ENCODE measurements at regions not wholly inside any gene's neighbourhood (a gene's known extent, or its start where the extent isn't known, plus 50 kb on each side); places are given as distances from the start of the nearest gene placed in this dataset.
A peak's percentile ranks its signal among the peaks of the same experiment; 100 is the strongest.

- H3K4me2 ChIP-seq = peak overlapping the region; percentile 27; the same call in 2 of the 3 replicates
- H3K9me3 ChIP-seq = peaks cover 43% of the 10 kb centered on the region
- DNase-seq (ENCODE audit: low read depth in 1 of 2, low spot score in 1 of 2) (no peak), FAIRE-seq (no peak), ATAC-seq (no peak)
- H3K4me3 ChIP-seq = no peak overlapping the region
- no peak for TF ChIP-seq REST (IDR thresholded peaks at IDR 0.05)
- TF ChIP-seq ATOH8 (CRISPR knock-in tag; IDR thresholded peaks at IDR 0.05; ENCODE audit: low read depth) = no peak
- no peak for TF ChIP-seq NPAS2 (CRISPR knock-in tag; IDR thresholded peaks at IDR 0.05; ENCODE audit: borderline replicate concordance)
- no peak for TF ChIP-seq CBX2 (IDR thresholded peaks at IDR 0.05; ENCODE audit: borderline replicate concordance, low read depth)
- no peak for TF ChIP-seq JUN (IDR thresholded peaks at IDR 0.05)
- no peak for TF ChIP-seq MAFK (IDR thresholded peaks at IDR 0.05; ENCODE audit: partially characterized antibody)
- TF ChIP-seq HES2 (IDR thresholded peaks at IDR 0.05) = no peak
- TF ChIP-seq MYC (IDR thresholded peaks at IDR 0.05; ENCODE audit: borderline replicate concordance, low read length) = no peak
- no peak for TF ChIP-seq FOSL2 (IDR thresholded peaks at IDR 0.05)
- no peak for TF ChIP-seq FOSL2 (CRISPR knock-in tag; IDR thresholded peaks at IDR 0.05)
- TF ChIP-seq POLR2A (IDR thresholded peaks at IDR 0.05; ENCODE audit: low read length) = no peak
- TF ChIP-seq BHLHE40 (IDR thresholded peaks at IDR 0.05; ENCODE audit: low read depth, low read length) = no peak
- TF ChIP-seq POLR2AphosphoS2 (conservative IDR thresholded peaks at IDR 0.05; ENCODE audit: low read length) = no peak
- no peak for TF ChIP-seq EP300 (IDR thresholded peaks at IDR 0.05)
- TF ChIP-seq ZFP36 (IDR thresholded peaks at IDR 0.05; ENCODE audit: borderline replicate concordance, partially characterized antibody) = no peak
- TF ChIP-seq CTCF (IDR thresholded peaks at IDR 0.05) = no peak
- no peak for TF ChIP-seq ZNF302 (CRISPR knock-in tag; IDR thresholded peaks at IDR 0.05)
- no peak for TF ChIP-seq HMGXB4 (CRISPR knock-in tag; IDR thresholded peaks at IDR 0.05; ENCODE audit: borderline replicate concordance)
- POLR2A ChIA-PET = no interaction called here
- H3K27ac ChIP-seq = peak overlapping the region; percentile 59 to 67
- 59% methylated on average over 1 of the region's 1 CpG for WGBS (ENCODE audit: missing lambda C conversion rate)
- H3K4me1 ChIP-seq = peaks cover 11% of the 10 kb centered on the region
- CTCF ChIA-PET = no interaction called here
Observed at GRCh38 chr9:116027951-116028350, 125.6 kb upstream of the PAPPA start.

- no peak overlapping the region for H3K4me3 ChIP-seq
- ATAC-seq (no peak), FAIRE-seq (no peak), DNase-seq (ENCODE audit: low read depth in 1 of 2, low spot score in 1 of 2) (no peak)
- peaks cover 46% of the 10 kb centered on the region for H3K9me3 ChIP-seq
- CTCF ChIA-PET = no interaction called here
- H3K4me2 ChIP-seq = no peak overlapping the region
- TF ChIP-seq EHMT2 (IDR thresholded peaks at IDR 0.05; ENCODE audit: low read depth) = no peak
- no peak for TF ChIP-seq JUNB (IDR thresholded peaks at IDR 0.05)
- TF ChIP-seq ZFP36 (IDR thresholded peaks at IDR 0.05; ENCODE audit: borderline replicate concordance, partially characterized antibody) = no peak
- TF ChIP-seq RAD21 (conservative IDR thresholded peaks at IDR 0.05 in 1 of 2, IDR thresholded peaks at IDR 0.05 in 1 of 2) = no peak
- peak overlapping the region in 1 of 2 experiments; percentile 2; a peak in 1 of 6 replicates for H3K27ac ChIP-seq
- peaks cover 11% of the 10 kb centered on the region for H3K4me1 ChIP-seq
- POLR2A ChIA-PET = no interaction called here
Observed at GRCh38 chr9:116030517-116030916, 123.1 kb upstream of the PAPPA start.
